Activated CD4-positive, alpha-beta T cell treated with anti-CD3 and anti-CD28 coated beads, Interleukin-2, Interleukin-4, amounts not matched to agents 100 ng/mL and 50 ng/mL, durations not matched to agents 16 hours and 8 hours (primary cell): ENCODE measurements at regions not wholly inside any gene's neighbourhood (a gene's known extent, or its start where the extent isn't known, plus 50 kb on each side); places are given as distances from the start of the nearest gene placed in this dataset.
"Not testable (repeated sequence)": the region's sequence is repeated elsewhere in the genome, so short reads cannot be mapped to it uniquely, and the experiment has no call there.

Experiments
- DNase-seq: peaks from one replicate; pipeline ENCODE4 v3.0.0-alpha.2; 2020; ENCODE audit warnings: low spot score

GRCh38 chr16:79892278-79892677 is 291.7 kb upstream of the MAF start:
- no peak for DNase-seq

- DNase-seq, result no peak
Observed at GRCh38 chr16:79891458-79891857, 290.9 kb upstream of the MAF start.

- DNase-seq, result no peak
Observed at GRCh38 chr16:79887541-79888540, 287.3 kb upstream of the MAF start.

GRCh38 chr16:79885320-79885719 is 284.8 kb upstream of the MAF start:
- no peak for DNase-seq

- no peak for DNase-seq
Observed at GRCh38 chr16:79883494-79883893, 283.0 kb upstream of the MAF start.

- DNase-seq, result no peak
Observed at GRCh38 chr16:79882340-79883005, 281.9 kb upstream of the MAF start.

GRCh38 chr16:79881107-79881506 is 280.6 kb upstream of the MAF start:
- DNase-seq, result not testable (repeated sequence)

- DNase-seq, result no peak
Observed at GRCh38 chr16:79876332-79876730, 275.8 kb upstream of the MAF start.

- DNase-seq, result no peak
Observed at GRCh38 chr16:79874391-79874790, 273.9 kb upstream of the MAF start.

GRCh38 chr16:79873825-79874224 is 273.3 kb upstream of the MAF start:
- DNase-seq, result no peak

GRCh38 chr16:79871906-79872305 is 271.4 kb upstream of the MAF start:
- no peak for DNase-seq

GRCh38 chr16:79870016-79870886 is 269.7 kb upstream of the MAF start:
- DNase-seq, result no peak

GRCh38 chr16:79869304-79870015 is 268.9 kb upstream of the MAF start:
- DNase-seq, result no peak

GRCh38 chr16:79868841-79869240 is 268.3 kb upstream of the MAF start:
- no peak for DNase-seq

GRCh38 chr16:79867425-79867997 is 267.0 kb upstream of the MAF start:
- DNase-seq, result no peak

GRCh38 chr16:79865918-79866317 is 265.4 kb upstream of the MAF start:
- no peak for DNase-seq

- no peak for DNase-seq
Observed at GRCh38 chr16:79864781-79865391, 264.3 kb upstream of the MAF start.

GRCh38 chr16:79864032-79864780 is 263.7 kb upstream of the MAF start:
- DNase-seq, result no peak

GRCh38 chr16:79863128-79864031 is 262.8 kb upstream of the MAF start:
- DNase-seq, result no peak
